Parathyroid adenoma (tissue), 2 donors: ENCODE measurements at regions not wholly inside any gene's neighbourhood (a gene's known extent, or its start where the extent isn't known, plus 50 kb on each side); places are given as distances from the start of the nearest gene placed in this dataset.

Source experiments
- H2AFZ ChIP-seq: fragments of 300-600 bp; sonication (generic); one replicate; pipeline ENCODE4 v1.7.0; 2017; ENCODE audit warnings: antibody characterized with exemption, mild to moderate bottlenecking
- H3K27ac ChIP-seq: fragments of 300-600 bp; sonication (generic); one replicate; pipeline ENCODE4 v1.7.0; 2017
- H3K27me3 ChIP-seq: fragments of 300-600 bp; sonication (generic); one replicate; pipeline ENCODE4 v1.7.0; 2017; ENCODE audit warnings: low read length; ENCODE audit not compliant: control insufficient read depth, insufficient read depth
- H3K36me3 ChIP-seq: fragments of 300-600 bp; sonication (generic); one replicate; pipeline ENCODE4 v1.7.0; 2017; ENCODE audit warnings: low read length; ENCODE audit not compliant: control insufficient read depth, insufficient read depth
- H3K4me1 ChIP-seq: fragments of 300-600 bp; sonication (generic); one replicate; pipeline ENCODE4 v1.7.0; 2017; ENCODE audit warnings: control low read depth
- H3K4me2 ChIP-seq: fragments of 300-600 bp; sonication (generic); one replicate; pipeline ENCODE4 v1.7.0; 2017; ENCODE audit warnings: low read length
- H3K4me3 ChIP-seq: fragments of 300-600 bp; sonication (generic); one replicate; pipeline ENCODE4 v1.7.0; 2017; ENCODE audit warnings: low read depth, low read length
- H3K79me2 ChIP-seq: fragments of 300-600 bp; sonication (generic); one replicate; pipeline ENCODE4 v1.7.0; 2017; ENCODE audit warnings: control low read depth
- H3K9ac ChIP-seq: fragments of 300-600 bp; sonication (generic); one replicate; pipeline ENCODE4 v1.7.0; 2017; ENCODE audit warnings: mild to moderate bottlenecking
- H3K9me3 ChIP-seq: fragments of 300-600 bp; sonication (generic); one replicate; pipeline ENCODE4 v1.7.0; 2017; ENCODE audit warnings: low read length; ENCODE audit not compliant: control insufficient read depth
- CTCF ChIP-seq: fragments of 300-600 bp; sonication (generic); IDR thresholded peaks from one replicate; pipeline ENCODE4 v1.7.0; 2017; ENCODE audit warnings: antibody characterized with exemption, mild to moderate bottlenecking
- donor health status: primary hyperparathyroidism.

GRCh38 chr5:57850109-57850508 lies 367.5 kb upstream of the ACTBL2 start:
- Histone ChIP-seq H3K27ac (no peak overlapping the region), H2AFZ (no peak overlapping the region), H3K4me2 (no peak overlapping the region), H3K4me3 (no peak overlapping the region), H3K79me2 (no peaks in the 10 kb centered on the region), H3K4me1 (no peaks in the 10 kb centered on the region), H3K36me3 (no peaks in the 10 kb centered on the region), H3K9ac (no peak overlapping the region), H3K27me3 (no peaks in the 10 kb centered on the region), H3K9me3 (no peaks in the 10 kb centered on the region)
- TF ChIP-seq CTCF: no peak

GRCh38 chr5:57845025-57845424 lies 362.4 kb upstream of the ACTBL2 start:
- Histone ChIP-seq H2AFZ (no peak overlapping the region), H3K27ac (no peak overlapping the region), H3K9ac (no peak overlapping the region), H3K79me2 (no peaks in the 10 kb centered on the region), H3K4me1 (no peaks in the 10 kb centered on the region), H3K36me3 (no peaks in the 10 kb centered on the region), H3K4me2 (no peak overlapping the region), H3K27me3 (no peaks in the 10 kb centered on the region), H3K4me3 (no peak overlapping the region), H3K9me3 (no peaks in the 10 kb centered on the region)
- TF ChIP-seq CTCF: no peak

GRCh38 chr5:57844410-57844809 lies 361.8 kb upstream of the ACTBL2 start:
- Histone ChIP-seq H3K27me3 (no peaks in the 10 kb centered on the region), H3K9ac (no peak overlapping the region), H3K36me3 (no peaks in the 10 kb centered on the region), H3K4me3 (no peak overlapping the region), H3K4me2 (no peak overlapping the region), H2AFZ (no peak overlapping the region), H3K27ac (no peak overlapping the region), H3K4me1 (no peaks in the 10 kb centered on the region), H3K9me3 (no peaks in the 10 kb centered on the region), H3K79me2 (no peaks in the 10 kb centered on the region)
- TF ChIP-seq CTCF: no peak

- TF ChIP-seq CTCF: no peak
- H3K9ac ChIP-seq: no peak overlapping the region
- H3K4me3 ChIP-seq: no peak overlapping the region
- H3K36me3 ChIP-seq: no peaks in the 10 kb centered on the region
- H3K9me3 ChIP-seq: no peaks in the 10 kb centered on the region
- no peak overlapping the region for H2AFZ ChIP-seq
- no peaks in the 10 kb centered on the region for H3K79me2 ChIP-seq
- no peaks in the 10 kb centered on the region for H3K4me1 ChIP-seq
- H3K4me2 ChIP-seq: no peak overlapping the region
- H3K27me3 ChIP-seq: no peaks in the 10 kb centered on the region
- no peak overlapping the region for H3K27ac ChIP-seq
Observed at GRCh38 chr5:57843059-57843367, 360.4 kb upstream of the ACTBL2 start.

- Histone ChIP-seq H3K36me3 (no peaks in the 10 kb centered on the region), H3K4me2 (no peak overlapping the region), H2AFZ (no peak overlapping the region), H3K27me3 (no peaks in the 10 kb centered on the region), H3K27ac (no peak overlapping the region), H3K4me1 (no peaks in the 10 kb centered on the region), H3K79me2 (no peaks in the 10 kb centered on the region), H3K9ac (no peak overlapping the region), H3K9me3 (no peaks in the 10 kb centered on the region), H3K4me3 (no peak overlapping the region)
- no peak for TF ChIP-seq CTCF
Observed at GRCh38 chr5:57842364-57843058, 359.9 kb upstream of the ACTBL2 start.
